Skin of body (tissue), 1 donor: ENCODE measurements at regions not wholly inside any gene's neighbourhood (a gene's known extent, or its start where the extent isn't known, plus 50 kb on each side); places are given as distances from the start of the nearest gene placed in this dataset.
"Not testable (repeated sequence)": the region's sequence is repeated elsewhere in the genome, so short reads cannot be mapped to it uniquely, and the experiment has no call there.

ENCODE experiments used
- DNase-seq: peaks from one replicate; lab custom pipeline; 2025; lab: John Stamatoyannopoulos, UW

DNA sequence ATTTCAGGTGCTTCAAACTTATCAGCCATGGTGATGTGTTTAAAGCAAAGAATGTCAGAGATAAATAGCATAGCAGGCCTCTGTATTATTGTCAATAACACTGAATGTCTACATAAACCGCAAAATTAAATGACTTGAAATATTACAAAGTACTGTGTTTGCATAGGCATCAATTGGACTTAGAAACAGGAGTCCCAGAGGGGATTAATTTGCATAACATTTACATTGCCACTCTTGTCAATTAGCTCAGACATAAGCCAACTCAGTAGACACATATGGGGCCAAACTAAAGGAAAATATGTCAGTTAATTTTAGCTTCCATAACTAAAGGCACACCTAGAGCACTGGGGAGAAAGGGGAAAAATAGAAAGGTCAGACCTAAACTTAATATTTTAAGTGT is 814.5 kb upstream of the NEGR1 start:
- DNase-seq: no peak

DNA sequence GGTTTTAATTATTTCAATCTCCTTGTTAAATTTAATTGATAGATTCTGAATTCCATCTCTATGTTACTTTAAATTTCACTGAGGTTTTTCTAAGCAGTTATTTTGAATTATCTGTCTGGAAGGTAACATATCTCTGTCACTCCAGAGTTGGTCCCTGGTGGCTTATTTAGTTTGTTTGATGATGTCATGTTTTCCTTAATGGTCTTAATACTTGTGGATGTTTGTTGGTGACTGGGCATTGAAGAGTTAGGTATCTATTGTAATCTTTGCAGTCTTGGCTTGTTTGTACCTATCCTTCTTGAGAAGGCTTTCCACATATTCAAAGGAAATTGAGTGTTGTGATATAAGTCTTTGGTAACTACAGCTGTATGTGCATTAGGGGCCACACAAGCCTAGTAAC is 810.0 kb upstream of the NEGR1 start:
- no peak for DNase-seq

GRCh38 chr1:73066866-73067265 is 784.5 kb upstream of the NEGR1 start:
- DNase-seq: no peak

GRCh38 chr1:73065339-73066041 is 783.2 kb upstream of the NEGR1 start:
- DNase-seq: no peak

GRCh38 chr1:73056826-73057225 is 774.5 kb upstream of the NEGR1 start:
- DNase-seq: no peak

- no peak for DNase-seq
Observed at GRCh38 chr1:73044241-73045036, 762.1 kb upstream of the NEGR1 start.

DNA sequence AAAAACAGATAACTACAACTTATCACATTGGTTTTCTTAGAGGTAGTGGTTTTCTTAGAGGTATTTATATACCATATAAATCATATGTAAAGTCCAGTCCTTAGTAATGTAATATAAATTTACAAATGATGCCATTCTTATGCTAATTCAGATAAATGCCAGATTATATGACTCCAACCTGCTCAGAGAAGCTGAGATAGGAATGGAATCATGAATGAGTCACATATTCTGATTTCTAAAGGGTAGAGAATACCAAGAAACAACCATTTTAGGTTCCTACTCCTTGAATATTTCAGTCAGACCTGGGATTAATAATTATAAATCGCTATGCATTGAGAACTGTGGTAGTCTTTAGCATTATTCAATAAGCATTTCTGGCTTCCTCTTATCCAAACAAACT is 760.1 kb upstream of the NEGR1 start:
- no peak for DNase-seq

GRCh38 chr1:73040811-73041210 is 758.5 kb upstream of the NEGR1 start:
- no peak for DNase-seq

DNA sequence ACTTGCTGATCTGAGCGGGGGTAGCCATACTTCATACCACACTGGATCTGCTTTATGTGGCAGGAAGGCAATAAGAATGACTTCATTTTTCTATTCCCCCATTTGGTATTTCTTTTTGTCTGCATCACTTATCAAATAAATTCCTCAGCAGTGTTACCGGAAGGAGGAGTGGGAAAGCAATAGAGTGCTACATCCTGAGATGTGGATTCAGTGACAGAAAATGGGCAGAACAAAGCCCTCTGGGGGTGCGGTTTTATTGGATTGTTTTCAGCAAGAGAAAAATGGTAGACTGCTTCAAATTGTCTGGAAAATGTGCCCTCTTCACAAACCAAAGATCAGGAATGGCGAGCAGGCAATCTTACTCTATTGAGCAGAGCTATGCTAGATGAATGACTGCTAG is 751.9 kb upstream of the NEGR1 start:
- no peak for DNase-seq

- DNase-seq: no peak
Observed at GRCh38 chr1:73033640-73034039, 751.3 kb upstream of the NEGR1 start.

DNA sequence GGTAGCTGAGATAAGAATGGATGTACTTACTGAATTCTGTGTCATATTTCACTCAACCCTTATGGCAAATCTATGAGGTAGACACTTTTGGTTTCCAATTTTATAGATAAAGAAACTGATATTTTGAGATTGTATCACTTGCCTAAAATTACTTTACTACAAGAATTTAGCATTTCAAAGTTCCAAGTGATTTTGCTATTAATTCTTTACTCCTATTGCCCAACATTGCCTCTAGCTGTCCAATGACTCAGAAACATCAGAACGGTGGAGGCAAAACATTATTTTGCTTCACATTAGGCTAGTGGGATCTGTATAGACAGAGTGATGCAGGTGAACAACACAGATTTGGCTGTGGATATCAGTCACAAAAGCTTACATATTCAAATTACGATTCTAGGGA is 747.2 kb upstream of the NEGR1 start:
- DNase-seq: no peak

GRCh38 chr1:73026114-73026513 is 743.8 kb upstream of the NEGR1 start:
- DNase-seq: no peak

DNA sequence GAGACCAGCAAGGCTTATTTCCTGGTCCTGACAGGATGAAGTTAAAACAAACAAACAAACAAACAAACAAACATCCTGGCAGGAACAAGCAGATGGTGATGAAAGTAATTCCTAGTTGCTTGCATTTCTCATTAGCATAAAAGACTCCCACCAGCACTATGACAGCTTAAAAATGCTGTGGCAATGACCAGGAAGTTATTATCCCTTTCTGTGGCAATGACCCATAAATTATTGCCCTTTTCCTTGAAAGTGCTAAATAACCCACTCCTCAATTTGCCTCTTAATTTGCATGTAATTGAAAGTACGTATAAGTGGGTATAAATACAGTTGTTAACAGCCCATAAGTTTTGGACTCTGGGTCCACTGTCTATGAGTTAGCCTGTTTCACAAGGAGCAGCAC is 727.6 kb upstream of the NEGR1 start:
- DNase-seq: no peak

DNA sequence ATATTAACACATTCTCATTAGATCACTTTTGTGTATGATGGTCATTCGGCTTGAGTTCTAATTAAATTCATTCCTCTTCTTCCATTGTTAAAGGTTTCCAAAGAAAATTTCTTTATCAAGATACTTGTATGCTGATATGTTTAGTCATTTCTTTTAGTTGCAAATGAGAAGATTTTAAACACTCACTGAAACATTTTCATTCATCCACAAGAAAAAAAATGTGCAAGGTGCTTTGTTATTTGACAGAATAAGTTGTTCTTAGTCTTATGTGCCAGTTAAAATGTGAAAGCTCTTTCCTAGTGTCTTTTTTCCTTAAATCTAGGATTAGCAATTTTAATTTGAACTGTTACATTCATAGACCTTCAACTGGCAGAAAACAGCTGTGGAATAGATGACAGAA is 727.0 kb upstream of the NEGR1 start:
- DNase-seq: no peak

- DNase-seq: no peak
Observed at GRCh38 chr1:72997624-72998023, 715.3 kb upstream of the NEGR1 start.

GRCh38 chr1:72997041-72997440 is 714.7 kb upstream of the NEGR1 start:
- DNase-seq: no peak

GRCh38 chr1:72987871-72988270 is 705.5 kb upstream of the NEGR1 start:
- DNase-seq: not testable (repeated sequence)

DNA sequence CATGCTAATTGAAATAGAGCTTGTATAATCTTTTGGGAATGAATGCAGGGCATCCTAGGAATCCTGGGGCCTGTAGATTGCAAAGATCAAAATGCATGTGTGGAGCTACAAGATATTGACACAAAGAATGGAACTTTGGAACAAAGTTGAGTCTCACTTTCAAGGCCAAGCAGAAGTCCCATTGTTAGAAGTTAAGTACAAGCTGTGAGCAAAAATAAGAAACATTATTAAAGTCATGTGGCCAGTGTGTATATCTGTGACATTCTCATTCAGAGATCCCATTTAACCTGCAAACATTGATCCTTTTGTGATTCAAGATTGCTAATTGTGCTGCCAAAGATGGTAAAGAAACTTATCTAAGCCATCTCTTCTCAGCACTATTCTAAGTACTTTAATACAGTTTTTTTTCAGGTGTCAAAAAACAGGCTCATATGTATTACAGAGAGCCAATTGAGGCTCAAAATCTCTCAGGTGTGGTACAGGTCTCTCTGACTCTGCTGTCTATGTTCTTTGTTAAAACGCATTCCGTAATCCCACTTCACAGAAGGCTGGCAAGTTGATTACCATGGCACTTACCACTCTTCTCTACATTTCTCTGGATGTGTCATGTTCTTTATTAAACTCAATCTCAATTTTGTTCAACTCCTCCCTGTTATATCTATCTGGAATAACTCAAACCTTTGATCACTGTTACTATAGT is 704.4 kb upstream of the NEGR1 start:
- DNase-seq: no peak

DNA sequence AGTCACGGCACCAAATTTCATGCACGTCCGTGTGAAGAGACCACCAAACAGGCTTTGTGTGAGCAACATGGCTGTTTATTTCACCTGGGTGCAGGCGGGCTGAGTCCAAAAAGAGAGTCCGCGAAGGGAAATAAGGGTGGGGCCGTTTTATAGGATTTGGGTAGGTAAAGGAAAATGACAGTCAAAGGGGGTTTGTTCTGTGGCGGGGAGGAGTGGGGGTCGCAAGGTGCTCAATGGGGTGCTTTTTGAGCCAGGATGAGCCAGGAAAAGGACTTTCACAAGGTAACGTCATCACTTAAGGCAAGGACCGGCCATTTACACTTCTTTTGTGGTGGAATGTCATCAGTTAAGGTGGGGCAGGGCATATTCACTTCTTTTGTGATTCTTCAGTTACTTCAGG is 702.7 kb upstream of the NEGR1 start:
- DNase-seq: not testable (repeated sequence)

GRCh38 chr1:72983011-72983410 is 700.7 kb upstream of the NEGR1 start:
- not testable (repeated sequence) for DNase-seq

GRCh38 chr1:72969461-72969860 is 687.1 kb upstream of the NEGR1 start:
- no peak for DNase-seq

DNA sequence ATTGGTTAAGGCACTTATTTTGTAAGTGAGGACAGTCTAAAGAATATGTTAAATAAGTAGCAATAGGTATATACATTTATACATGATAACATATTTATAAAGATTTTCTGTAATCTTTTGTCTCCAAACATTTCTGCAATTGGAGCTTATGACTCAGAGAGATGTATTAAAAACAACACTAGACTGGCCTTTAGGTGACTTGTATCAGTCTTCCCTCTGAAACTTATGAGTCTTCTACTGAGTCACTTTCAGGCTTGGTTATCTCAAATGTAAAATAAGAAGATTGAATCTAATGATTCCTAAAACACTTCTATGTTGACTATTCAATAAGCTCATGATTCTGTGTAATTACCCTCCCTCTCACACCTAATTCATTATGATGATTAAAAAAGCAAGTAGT is 672.6 kb upstream of the NEGR1 start:
- DNase-seq: no peak
